K562 (cell line): ENCODE measurements at regions not wholly inside any gene's neighbourhood (a gene's known extent, or its start where the extent isn't known, plus 50 kb on each side); places are given as distances from the start of the nearest gene placed in this dataset.

Experiments used
- ATAC-seq: fragments of 200-7000 bp; cut with Tn5 transposase; 3 replicates; pipeline ENCODE4 v1.9.1; 2020; ENCODE audit warnings: moderate library complexity
- BruUV-seq: library from RNA; stranded (reverse); fragments of 400-500 nt; replicated peaks from 2 replicates; lab custom pipeline; 2021; lab: Mats Ljungman, UMichigan
- CTCF ChIA-PET: fragments of 300-600 bp; formaldehyde crosslinking; extraction: SDS; loops from one replicate; lab custom pipeline; 2021; ENCODE audit warnings: low intra/inter-chr PET ratio; lab: Yijun Ruan, JAX
- POLR2A ChIA-PET: fragments of 300-600, 350-650 bp; sonication (Branson Sonifier 250); formaldehyde crosslinking; extraction: SDS; loops from one replicate; lab custom pipeline; 2021; ENCODE audit warnings: antibody characterized with exemption, inconsistent platforms; lab: Yijun Ruan, JAX
- DNase-seq, 4 experiments: peaks; one replicate each; pipeline versions ENCODE4 v3.0.0 to v3.0.0-alpha.2; 2011 to 2018; ENCODE audit warnings: low spot score in 3 of 4, mixed read lengths in 3 of 4; ENCODE audit errors: extremely low read depth in 1 of 4
- FAIRE-seq: peaks from 2 replicates; lab custom pipeline; 2011; peaks lifted over from hg19 to GRCh38; lab: Jason Lieb, UNC
- H2AFZ ChIP-seq: 2 replicates; pipeline ENCODE4 v1.6.0; 2011; ENCODE audit warnings: low read depth, low read length, control low read depth, inconsistent platforms
- H3K27ac ChIP-seq: fragments of 200-600 bp; 3 replicates; pipeline ENCODE4 v1.8.0; 2011; ENCODE audit warnings: low read depth, mild to moderate bottlenecking, control low read depth, inconsistent platforms, low read length, moderate library complexity, mixed read lengths; ENCODE audit errors: extremely low read depth
- H3K27me3 ChIP-seq, 2 experiments: fragments of 300-600 bp in 1 of 2; 2 replicates in 1 of 2; 3 replicates in 1 of 2; pipeline versions ENCODE4 v1.6.0 to v1.8.0; 2011; ENCODE audit warnings: inconsistent platforms in 2 of 2, low read length in 2 of 2, mild to moderate bottlenecking in 1 of 2, mixed read lengths in 1 of 2, moderate library complexity in 1 of 2; ENCODE audit not compliant: control insufficient read depth in 2 of 2, insufficient read depth in 2 of 2
- H3K36me3 ChIP-seq: fragments of 300-600 bp; 3 replicates; pipeline ENCODE4 v1.8.0; 2011; ENCODE audit warnings: mild to moderate bottlenecking, low read length, inconsistent platforms; ENCODE audit not compliant: control insufficient read depth, insufficient read depth
- H3K4me1 ChIP-seq, 2 experiments: fragments of 200-600 bp in 1 of 2; replicated peaks in 1 of 2; 2 replicates in 1 of 2; 3 replicates in 1 of 2; pipeline versions ENCODE4 v1.5.1 to v1.8.0; 2011; ENCODE audit warnings: inconsistent platforms in 2 of 2, low read length in 2 of 2, mild to moderate bottlenecking in 1 of 2, mixed read lengths in 1 of 2, moderate library complexity in 1 of 2; ENCODE audit not compliant: control insufficient read depth in 2 of 2, insufficient read depth in 2 of 2
- H3K4me2 ChIP-seq: 2 replicates; pipeline ENCODE4 v1.6.1; 2011; ENCODE audit warnings: low read length, control low read depth, inconsistent platforms, mixed read lengths; ENCODE audit not compliant: insufficient read depth
- H3K4me3 ChIP-seq: fragments of 200-600 bp; sonication (generic), shearing (Covaris generic); 2 replicates; pipeline ENCODE4 v1.5.1; 2016; ENCODE audit warnings: control low read depth, inconsistent platforms
- H3K79me2 ChIP-seq: fragments of 200-600 bp; 3 replicates; pipeline ENCODE4 v1.8.0; 2011; ENCODE audit warnings: low read length, inconsistent platforms; ENCODE audit not compliant: control insufficient read depth, insufficient read depth
- H3K9ac ChIP-seq, 2 experiments: 2 replicates each; pipeline versions ENCODE4 v1.6.0 to v1.6.1; 2011; ENCODE audit warnings: low read depth in 2 of 2, low read length in 2 of 2, control low read depth in 1 of 2, inconsistent platforms in 1 of 2, mild to moderate bottlenecking in 1 of 2, mixed read lengths in 1 of 2; ENCODE audit not compliant: insufficient read depth in 1 of 2
- H3K9me1 ChIP-seq: one replicate; pipeline ENCODE4 v1.6.0; 2011; ENCODE audit warnings: inconsistent platforms, mild to moderate bottlenecking, low read length, moderate library complexity; ENCODE audit not compliant: control insufficient read depth, insufficient read depth
- H3K9me3 ChIP-seq: replicated peaks from 2 replicates; pipeline ENCODE4 v1.5.1; 2011; ENCODE audit warnings: low read depth, low read length, inconsistent platforms; ENCODE audit not compliant: control insufficient read depth, insufficient read depth
- H4K20me1 ChIP-seq: replicated peaks from 2 replicates; pipeline ENCODE4 v1.6.1; 2011; ENCODE audit warnings: low read length, inconsistent platforms, mixed read lengths; ENCODE audit not compliant: control insufficient read depth, insufficient read depth
- ATF7 ChIP-seq: fragments of 450-650 bp; IDR thresholded peaks from 2 replicates; pipeline ENCODE4 v1.7.1; 2014; ENCODE audit warnings: mild to moderate bottlenecking, moderate library complexity
- E2F3 ChIP-seq: fragments of 250-450 bp; sonication (Bioruptor Pico); IDR thresholded peaks from 2 replicates; pipeline ENCODE4 v1.4.0; 2020; ENCODE audit warnings: mild to moderate bottlenecking
- ETS2 ChIP-seq: IDR thresholded peaks from 2 replicates; pipeline ENCODE4 v1.6.1; 2016; ENCODE audit warnings: borderline replicate concordance, missing genetic modification characterization, mild to moderate bottlenecking, moderate library complexity, missing compliant biosample characterization; ENCODE audit not compliant: poor library complexity, severe bottlenecking
- EZH2 ChIP-seq: IDR thresholded peaks from 2 replicates; pipeline ENCODE4 v1.6.1; 2012; ENCODE audit warnings: low read depth, mild to moderate bottlenecking, inconsistent platforms, low read length, borderline replicate concordance
- KLF16 ChIP-seq: IDR thresholded peaks from 2 replicates; pipeline ENCODE4 v1.6.1; 2016; ENCODE audit warnings: antibody characterized with exemption
- NFE2 ChIP-seq: IDR thresholded peaks from 2 replicates; pipeline ENCODE4 v1.6.1; 2014; ENCODE audit warnings: antibody characterized with exemption, low read depth
- NFE2L1 ChIP-seq: fragments of 450-650 bp; IDR thresholded peaks from 2 replicates; pipeline ENCODE4 v1.6.1; 2016; ENCODE audit warnings: missing genetic modification characterization, low read depth, mild to moderate bottlenecking, missing compliant biosample characterization, moderate library complexity, borderline replicate concordance
- SIN3B ChIP-seq: fragments of 450-650 bp; IDR thresholded peaks from 2 replicates; pipeline ENCODE4 v1.6.1; 2017; ENCODE audit warnings: low read depth, mild to moderate bottlenecking, moderate library complexity
- SMARCC2 ChIP-seq: fragments of 450-650 bp; IDR thresholded peaks from 2 replicates; pipeline ENCODE4 v1.6.1; 2017; ENCODE audit warnings: antibody characterized with exemption, moderate library complexity, mild to moderate bottlenecking, low read depth
- XRCC4 ChIP-seq: IDR thresholded peaks from one replicate; pipeline ENCODE4 v1.6.1; 2011; ENCODE audit not compliant: insufficient read depth, insufficient read length; ENCODE audit errors: extremely low read depth
- ZNF75A ChIP-seq: fragments of 450-650 bp; formaldehyde crosslinking; IDR thresholded peaks from 2 replicates; pipeline ENCODE4 v1.4.0; 2020; ENCODE audit warnings: mild to moderate bottlenecking
- ZNF778 ChIP-seq: fragments of 450-650 bp; formaldehyde crosslinking; IDR thresholded peaks from 2 replicates; pipeline ENCODE4 v1.4.0; 2020; ENCODE audit warnings: mild to moderate bottlenecking, moderate library complexity
- WGBS: fragments of 100-300 bp; shearing (Covaris generic); methylation state at CpG from one replicate; pipeline ENCODE4 v1.1.6; 2016; ENCODE audit warnings: low coverage, mixed read lengths; ENCODE audit not compliant: insufficient coverage; ENCODE audit errors: missing lambda C conversion rate; 5-methylcytosine and 5-hydroxymethylcytosine counted together
- in situ Hi-C: fragments of 300-500 bp; cut with MboI; formaldehyde crosslinking; loops from 4 replicates; pipeline ENCODE4 v1.15.0; 2018; ENCODE audit warnings: inconsistent platforms, mixed read lengths
- intact Hi-C: fragments of 100-400 bp; cut with micrococcal nuclease; formaldehyde crosslinking; loops from 2 replicates; pipeline ENCODE4 v1.14.2; 2022
- TF ChIP-seq, protein P1 (sequence below), 2 experiments: IDR thresholded peaks; 2 replicates each; pipeline ENCODE4 v1.6.1; 2012; ENCODE audit warnings: improper control_type of control experiment in 2 of 2, low read depth in 2 of 2, low read length in 2 of 2, borderline replicate concordance in 1 of 2

DNA sequence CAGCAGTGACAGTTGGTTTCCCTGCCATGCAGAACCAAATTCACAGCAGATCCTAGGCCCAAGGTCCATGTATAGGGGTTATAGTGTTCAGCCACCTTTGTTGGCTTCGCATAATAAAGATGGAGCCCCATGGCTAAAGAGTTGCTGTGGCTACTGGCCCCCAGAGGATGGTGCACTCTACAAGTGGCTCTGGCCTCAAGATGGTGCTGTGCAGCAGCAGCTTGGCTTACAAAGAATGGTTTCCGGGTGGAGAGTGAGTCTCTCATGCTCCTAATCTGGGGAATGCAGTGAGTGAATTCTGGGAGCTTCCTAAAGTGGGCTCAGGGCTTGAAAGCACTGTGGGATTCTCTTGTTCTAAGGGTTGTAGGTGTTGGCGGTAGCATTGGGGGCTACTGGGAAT lies 1199.7 kb downstream of the CNTNAP5 start:
- in situ Hi-C loops = no loop called here

More for the DNA sequence above, 1199.7 kb downstream of the CNTNAP5 start:
- Histone ChIP-seq H3K4me1 (no peaks in the 10 kb centered on the region), H3K9ac (no peak overlapping the region), H3K4me3 (no peak overlapping the region), H4K20me1 (no peaks in the 10 kb centered on the region), H2AFZ (no peak overlapping the region), H3K9me1 (no peaks in the 10 kb centered on the region), H3K9me3 (no peaks in the 10 kb centered on the region), H3K4me2 (no peak overlapping the region), H3K27ac (no peak overlapping the region), H3K27me3 (no peaks in the 10 kb centered on the region), H3K79me2 (no peaks in the 10 kb centered on the region), H3K36me3 (no peaks in the 10 kb centered on the region)
- ATAC-seq (no peak), FAIRE-seq (no peak), DNase-seq (no peak)
- TF ChIP-seq SMARCC2 = no peak
- TF ChIP-seq KLF16 = no peak
- no peak for TF ChIP-seq ETS2 (tag)
- no peak for TF ChIP-seq SIN3B
- TF ChIP-seq XRCC4 = no peak
- TF ChIP-seq ZNF75A (CRISPR knock-in tag) = no peak
- no peak for TF ChIP-seq NFE2
- TF ChIP-seq E2F3 (CRISPR knock-in tag) = no peak
- no peak for TF ChIP-seq EZH2
- no peak for TF ChIP-seq ZNF778 (CRISPR knock-in tag)
- TF ChIP-seq, protein P1, sequence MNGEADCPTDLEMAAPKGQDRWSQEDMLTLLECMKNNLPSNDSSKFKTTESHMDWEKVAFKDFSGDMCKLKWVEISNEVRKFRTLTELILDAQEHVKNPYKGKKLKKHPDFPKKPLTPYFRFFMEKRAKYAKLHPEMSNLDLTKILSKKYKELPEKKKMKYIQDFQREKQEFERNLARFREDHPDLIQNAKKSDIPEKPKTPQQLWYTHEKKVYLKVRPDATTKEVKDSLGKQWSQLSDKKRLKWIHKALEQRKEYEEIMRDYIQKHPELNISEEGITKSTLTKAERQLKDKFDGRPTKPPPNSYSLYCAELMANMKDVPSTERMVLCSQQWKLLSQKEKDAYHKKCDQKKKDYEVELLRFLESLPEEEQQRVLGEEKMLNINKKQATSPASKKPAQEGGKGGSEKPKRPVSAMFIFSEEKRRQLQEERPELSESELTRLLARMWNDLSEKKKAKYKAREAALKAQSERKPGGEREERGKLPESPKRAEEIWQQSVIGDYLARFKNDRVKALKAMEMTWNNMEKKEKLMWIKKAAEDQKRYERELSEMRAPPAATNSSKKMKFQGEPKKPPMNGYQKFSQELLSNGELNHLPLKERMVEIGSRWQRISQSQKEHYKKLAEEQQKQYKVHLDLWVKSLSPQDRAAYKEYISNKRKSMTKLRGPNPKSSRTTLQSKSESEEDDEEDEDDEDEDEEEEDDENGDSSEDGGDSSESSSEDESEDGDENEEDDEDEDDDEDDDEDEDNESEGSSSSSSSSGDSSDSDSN (IDR thresholded peaks at IDR 0.05; ENCODE audit: borderline replicate concordance in 1 of 2, low read depth in 2 of 2, low read length in 2 of 2) = no peak
- TF ChIP-seq ATF7 = no peak
- TF ChIP-seq NFE2L1 (tag) = no peak
- no TSS peak for BruUV-seq
- ChIA-PET POLR2A (no interaction called here), CTCF (no interaction called here)
- intact Hi-C loops = no loop called here
- 19% methylated on average over 3 of the region's 3 CpGs for WGBS
